Keratinocyte (primary cell): ENCODE measurements at regions not wholly inside any gene's neighbourhood (a gene's known extent, or its start where the extent isn't known, plus 50 kb on each side); places are given as distances from the start of the nearest gene placed in this dataset.

ENCODE experiments used
- DNase-seq: peaks from one replicate; pipeline ENCODE4 v3.0.0-alpha.2; 2011; ENCODE audit warnings: low read depth, missing footprints, low spot score
- FAIRE-seq: peaks from 2 replicates; lab custom pipeline; 2011; peaks lifted over from hg19 to GRCh38; lab: Jason Lieb, UNC
- H2AFZ ChIP-seq: 2 replicates; pipeline ENCODE4 v1.6.0; 2012; ENCODE audit warnings: low read length, control low read depth, inconsistent platforms; ENCODE audit not compliant: control insufficient read depth
- H3K27ac ChIP-seq: 2 replicates; pipeline ENCODE4 v1.5.1; 2011; ENCODE audit warnings: low read length; ENCODE audit not compliant: control insufficient read depth, insufficient read depth
- H3K27me3 ChIP-seq: 3 replicates; pipeline ENCODE4 v1.6.0; 2011; ENCODE audit warnings: low read length; ENCODE audit not compliant: control insufficient read depth, insufficient read depth; ENCODE audit errors: extremely low read depth
- H3K36me3 ChIP-seq, 2 experiments: 2 replicates in 1 of 2; 3 replicates in 1 of 2; pipeline ENCODE4 v1.5.1; 2011; ENCODE audit warnings: low read length in 2 of 2, mild to moderate bottlenecking in 1 of 2; ENCODE audit not compliant: control insufficient read depth in 2 of 2, insufficient read depth in 2 of 2; ENCODE audit errors: extremely low read depth in 1 of 2
- H3K4me1 ChIP-seq: 3 replicates; pipeline ENCODE4 v1.5.1; 2011; ENCODE audit warnings: low read length; ENCODE audit not compliant: control insufficient read depth, insufficient read depth; ENCODE audit errors: extremely low read depth
- H3K4me2 ChIP-seq: 3 replicates; pipeline ENCODE4 v1.6.0; 2011; ENCODE audit warnings: low read depth, low read length; ENCODE audit not compliant: control insufficient read depth, insufficient read depth; ENCODE audit errors: extremely low read depth
- H3K4me3 ChIP-seq, 3 experiments: fragments of 200-600 bp in 1 of 3; sonication (generic) in 1 of 3; 2 replicates in 2 of 3; 3 replicates in 1 of 3; pipeline ENCODE4 v1.5.1; 2011 to 2016; ENCODE audit warnings: low read length in 3 of 3, mild to moderate bottlenecking in 3 of 3, control low read depth in 2 of 3, inconsistent platforms in 1 of 3, low read depth in 1 of 3, mixed read lengths in 1 of 3, mixed run types in 1 of 3, moderate library complexity in 1 of 3; ENCODE audit not compliant: control insufficient read depth in 2 of 3, insufficient read depth in 2 of 3; ENCODE audit errors: extremely low read depth in 1 of 3
- H3K79me2 ChIP-seq: 2 replicates; pipeline ENCODE4 v1.6.0; 2012; ENCODE audit warnings: low read length; ENCODE audit not compliant: control insufficient read depth, insufficient read depth
- H3K9ac ChIP-seq: 3 replicates; pipeline ENCODE4 v1.6.0; 2011; ENCODE audit warnings: low read length; ENCODE audit not compliant: control insufficient read depth, insufficient read depth; ENCODE audit errors: extremely low read depth
- H3K9me1 ChIP-seq: 3 replicates; pipeline ENCODE4 v1.6.0; 2011; ENCODE audit warnings: low read length; ENCODE audit not compliant: control insufficient read depth, insufficient read depth; ENCODE audit errors: extremely low read depth
- H3K9me3 ChIP-seq: 2 replicates; pipeline ENCODE4 v1.5.1; 2012; ENCODE audit warnings: low read depth, low read length; ENCODE audit not compliant: control insufficient read depth
- H4K20me1 ChIP-seq: 3 replicates; pipeline ENCODE4 v1.6.0; 2011; ENCODE audit warnings: low read length; ENCODE audit not compliant: control insufficient read depth, insufficient read depth; ENCODE audit errors: extremely low read depth
- EZH2 ChIP-seq: IDR thresholded peaks from one replicate; pipeline ENCODE4 v1.6.1; 2012; ENCODE audit warnings: inconsistent platforms, mild to moderate bottlenecking, low read length, moderate library complexity
- dilution Hi-C: fragments of 300-500 bp; cut with MboI; formaldehyde crosslinking; loops from one replicate; pipeline ENCODE4 v1.7.0; 2020; ENCODE audit warnings: low sequenced_read_pairs; ENCODE audit not compliant: extremely low pct_ligation_motif_present
- TF ChIP-seq, protein P1 (sequence below), 3 experiments: IDR thresholded peaks in 1 of 3; conservative IDR thresholded peaks in 1 of 3; optimal IDR thresholded peaks in 1 of 3; 2 replicates in 2 of 3; 3 replicates in 1 of 3; pipeline versions ENCODE3 to v1.5.1; 2011; ENCODE audit warnings: low read length in 3 of 3, mild to moderate bottlenecking in 3 of 3, moderate library complexity in 2 of 3, control low read depth in 1 of 3, inconsistent platforms in 1 of 3; ENCODE audit not compliant: insufficient read depth in 2 of 3; ENCODE audit errors: extremely low read depth in 1 of 3

DNA sequence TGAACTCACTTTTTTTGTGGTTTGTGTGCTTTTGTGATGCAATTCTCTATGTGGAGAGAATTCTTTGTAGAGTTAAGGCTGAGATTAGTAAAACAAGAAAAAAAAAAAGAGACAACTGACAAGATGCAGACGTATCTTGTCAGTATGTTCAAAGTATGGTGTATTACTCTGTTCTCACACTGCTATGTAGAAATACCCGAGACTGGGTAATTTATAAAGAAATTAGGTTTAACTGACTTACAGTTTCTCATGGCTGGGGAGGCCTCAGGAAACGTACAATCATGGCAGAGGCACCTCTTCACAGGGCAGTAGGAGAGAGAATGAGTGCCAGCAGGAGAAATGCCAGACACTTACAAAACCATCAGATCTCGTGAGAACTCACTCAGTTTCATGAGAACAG lies 475.2 kb upstream of the CDH18 start:
- Histone ChIP-seq H3K27me3 (no peaks in the 10 kb centered on the region), H3K79me2 (no peaks in the 10 kb centered on the region), H3K4me1 (no peaks in the 10 kb centered on the region), H2AFZ (no peak overlapping the region), H3K27ac (no peak overlapping the region), H3K4me3 (no peak overlapping the region), H3K9ac (no peak overlapping the region), H3K4me2 (no peak overlapping the region), H3K36me3 (no peaks in the 10 kb centered on the region), H3K9me3 (no peaks in the 10 kb centered on the region), H4K20me1 (no peaks in the 10 kb centered on the region), H3K9me1 (no peaks in the 10 kb centered on the region)
- FAIRE-seq (no peak), DNase-seq (no peak)
- TF ChIP-seq EZH2 = no peak
- TF ChIP-seq, protein P1, sequence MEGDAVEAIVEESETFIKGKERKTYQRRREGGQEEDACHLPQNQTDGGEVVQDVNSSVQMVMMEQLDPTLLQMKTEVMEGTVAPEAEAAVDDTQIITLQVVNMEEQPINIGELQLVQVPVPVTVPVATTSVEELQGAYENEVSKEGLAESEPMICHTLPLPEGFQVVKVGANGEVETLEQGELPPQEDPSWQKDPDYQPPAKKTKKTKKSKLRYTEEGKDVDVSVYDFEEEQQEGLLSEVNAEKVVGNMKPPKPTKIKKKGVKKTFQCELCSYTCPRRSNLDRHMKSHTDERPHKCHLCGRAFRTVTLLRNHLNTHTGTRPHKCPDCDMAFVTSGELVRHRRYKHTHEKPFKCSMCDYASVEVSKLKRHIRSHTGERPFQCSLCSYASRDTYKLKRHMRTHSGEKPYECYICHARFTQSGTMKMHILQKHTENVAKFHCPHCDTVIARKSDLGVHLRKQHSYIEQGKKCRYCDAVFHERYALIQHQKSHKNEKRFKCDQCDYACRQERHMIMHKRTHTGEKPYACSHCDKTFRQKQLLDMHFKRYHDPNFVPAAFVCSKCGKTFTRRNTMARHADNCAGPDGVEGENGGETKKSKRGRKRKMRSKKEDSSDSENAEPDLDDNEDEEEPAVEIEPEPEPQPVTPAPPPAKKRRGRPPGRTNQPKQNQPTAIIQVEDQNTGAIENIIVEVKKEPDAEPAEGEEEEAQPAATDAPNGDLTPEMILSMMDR (optimal IDR thresholded peaks at IDR 0.05 in 1 of 3, IDR thresholded peaks at IDR 0.05 in 1 of 3, conservative IDR thresholded peaks at IDR 0.05 in 1 of 3; ENCODE audit: extremely low read depth in 1 of 3, insufficient read depth in 2 of 3, low read length in 3 of 3) = no peak
- dilution Hi-C loops = no loop called here

DNA sequence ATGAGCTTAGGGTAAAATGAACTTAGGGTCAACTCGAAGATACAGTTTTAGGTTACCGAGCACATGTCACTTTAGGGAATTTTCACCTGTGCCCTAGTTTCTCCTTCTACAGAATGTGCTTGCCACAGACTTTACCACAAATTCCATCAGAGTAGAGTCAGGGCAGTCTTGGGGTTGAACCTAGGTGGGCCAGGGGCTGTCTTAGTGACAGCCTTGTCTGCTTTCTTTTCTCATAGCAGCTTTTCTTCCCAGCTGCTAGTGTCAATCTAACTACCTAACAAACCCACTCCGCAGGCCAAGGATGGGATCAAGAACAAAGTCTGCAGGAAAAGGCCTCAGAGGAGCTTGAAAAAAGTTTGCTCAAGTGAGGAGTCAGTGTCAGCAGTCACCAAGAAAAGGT lies 458.1 kb upstream of the CDH18 start:
- no peak overlapping the region for H3K4me2 ChIP-seq
- no peaks in the 10 kb centered on the region for H3K79me2 ChIP-seq
- H3K9ac ChIP-seq = no peak overlapping the region
- TF ChIP-seq, protein P1 (optimal IDR thresholded peaks at IDR 0.05 in 1 of 3, IDR thresholded peaks at IDR 0.05 in 1 of 3, conservative IDR thresholded peaks at IDR 0.05 in 1 of 3; ENCODE audit: extremely low read depth in 1 of 3, insufficient read depth in 2 of 3, low read length in 3 of 3) = no peak
- TF ChIP-seq EZH2 = no peak
- no peaks in the 10 kb centered on the region for H3K36me3 ChIP-seq
- no peaks in the 10 kb centered on the region for H3K27me3 ChIP-seq
- H2AFZ ChIP-seq = no peak overlapping the region
- DNase-seq (no peak), FAIRE-seq (no peak)
- dilution Hi-C loops = no loop called here
- no peak overlapping the region for H3K4me3 ChIP-seq
- no peaks in the 10 kb centered on the region for H3K4me1 ChIP-seq
- H4K20me1 ChIP-seq = no peaks in the 10 kb centered on the region
- no peaks in the 10 kb centered on the region for H3K9me1 ChIP-seq
- no peak overlapping the region for H3K27ac ChIP-seq
- no peaks in the 10 kb centered on the region for H3K9me3 ChIP-seq
